HEK293 (cell line): ENCODE measurements at regions not wholly inside any gene's neighbourhood (a gene's known extent, or its start where the extent isn't known, plus 50 kb on each side); places are given as distances from the start of the nearest gene placed in this dataset.

Experiments used
- CTCF ChIA-PET: fragments of 350-600 bp; formaldehyde crosslinking; extraction: SDS; loops from one replicate; lab custom pipeline; 2021; ENCODE audit warnings: antibody characterized with exemption; lab: Yijun Ruan, JAX
- POLR2A ChIA-PET: fragments of 300-600 bp; formaldehyde crosslinking; extraction: SDS; loops from one replicate; lab custom pipeline; 2020; ENCODE audit warnings: antibody characterized with exemption, inconsistent platforms; lab: Yijun Ruan, JAX
- H3K27ac ChIP-seq: fragments of 200-500 bp; sonication (Bioruptor generic); 2 replicates; pipeline ENCODE4 v1.5.1; 2014; ENCODE audit warnings: low read depth, low read length, control low read depth, inconsistent platforms; ENCODE audit errors: extremely low read depth
- H3K36me3 ChIP-seq, 2 experiments: fragments of 200-500 bp in 1 of 2; sonication (Bioruptor generic) in 1 of 2; 1 replicate in 1 of 2; 2 replicates in 1 of 2; pipeline ENCODE4 v1.5.1; 2014 to 2017; ENCODE audit warnings: inconsistent platforms in 2 of 2, low read length in 2 of 2; ENCODE audit not compliant: control insufficient read depth in 2 of 2, insufficient read depth in 1 of 2
- H3K4me1 ChIP-seq: fragments of 200-500 bp; sonication (Bioruptor generic); 2 replicates; pipeline ENCODE4 v1.5.1; 2014; ENCODE audit warnings: mild to moderate bottlenecking, low read length, inconsistent platforms; ENCODE audit not compliant: control insufficient read depth, insufficient read depth
- H3K4me3 ChIP-seq: 2 replicates; pipeline ENCODE4 v1.5.1; 2011; ENCODE audit warnings: low read depth, mild to moderate bottlenecking, control low read depth, low read length, moderate library complexity
- H3K9me3 ChIP-seq: fragments of 200-500 bp; sonication (Bioruptor generic); 2 replicates; pipeline ENCODE4 v1.5.1; 2014; ENCODE audit warnings: low read depth, low read length, inconsistent platforms; ENCODE audit not compliant: control insufficient read depth, insufficient read depth
- AEBP2 ChIP-seq: fragments of 450-650 bp; formaldehyde crosslinking; IDR thresholded peaks from 2 replicates; pipeline ENCODE4 v1.5.1; 2016; ENCODE audit warnings: missing biosample characterization, missing genetic modification characterization, borderline replicate concordance
- BCL6B ChIP-seq: fragments of 450-650 bp; formaldehyde crosslinking; IDR thresholded peaks from 2 replicates; pipeline ENCODE4 v1.5.1; 2017; ENCODE audit warnings: missing biosample characterization, missing genetic modification characterization
- FEZF1 ChIP-seq: fragments of 450-650 bp; formaldehyde crosslinking; IDR thresholded peaks from 2 replicates; pipeline ENCODE4 v1.5.1; 2016; ENCODE audit warnings: missing biosample characterization, missing genetic modification characterization
- GLIS2 ChIP-seq: fragments of 450-650 bp; formaldehyde crosslinking; IDR thresholded peaks from 2 replicates; pipeline ENCODE4 v1.5.1; 2016; ENCODE audit warnings: missing biosample characterization, missing genetic modification characterization
- HOXD13 ChIP-seq: sonication (generic); formaldehyde crosslinking; IDR thresholded peaks from 2 replicates; pipeline ENCODE4 v1.8.0; 2022; ENCODE audit warnings: missing genetic modification reagents, borderline replicate concordance
- KLF1 ChIP-seq: fragments of 450-650 bp; formaldehyde crosslinking; IDR thresholded peaks from 2 replicates; pipeline ENCODE4 v1.5.1; 2016; ENCODE audit warnings: missing biosample characterization, missing genetic modification characterization
- SETDB1 ChIP-seq: IDR thresholded peaks from one replicate; pipeline ENCODE4 v1.6.1; 2017; ENCODE audit warnings: mild to moderate bottlenecking, low read length, moderate library complexity, mixed read lengths; ENCODE audit not compliant: insufficient read length
- SP2 ChIP-seq: fragments of 450-650 bp; formaldehyde crosslinking; IDR thresholded peaks from 2 replicates; pipeline ENCODE4 v1.5.1; 2016; ENCODE audit warnings: missing biosample characterization, missing genetic modification characterization
- ZBTB49 ChIP-seq: fragments of 450-650 bp; formaldehyde crosslinking; IDR thresholded peaks from 2 replicates; pipeline ENCODE4 v1.5.1; 2016; ENCODE audit warnings: missing biosample characterization, missing genetic modification characterization, low read depth
- ZFHX2 ChIP-seq: fragments of 450-650 bp; formaldehyde crosslinking; conservative IDR thresholded peaks from 2 replicates; pipeline ENCODE4 v1.5.1; 2016; ENCODE audit warnings: missing biosample characterization, missing genetic modification characterization
- ZFP37 ChIP-seq: fragments of 450-650 bp; formaldehyde crosslinking; IDR thresholded peaks from 2 replicates; pipeline ENCODE4 v1.5.1; 2016; ENCODE audit warnings: missing biosample characterization, missing genetic modification characterization
- ZNF114 ChIP-seq: fragments of 450-650 bp; formaldehyde crosslinking; IDR thresholded peaks from 2 replicates; pipeline ENCODE4 v1.5.0; 2017; ENCODE audit warnings: missing biosample characterization, missing genetic modification characterization
- ZNF155 ChIP-seq: fragments of 450-650 bp; formaldehyde crosslinking; IDR thresholded peaks from 2 replicates; pipeline ENCODE4 v1.5.1; 2016; ENCODE audit warnings: missing biosample characterization, missing genetic modification characterization
- ZNF19 ChIP-seq: fragments of 450-650 bp; formaldehyde crosslinking; IDR thresholded peaks from 2 replicates; pipeline ENCODE4; 2016; ENCODE audit warnings: missing biosample characterization, missing genetic modification characterization, low read depth
- ZNF26 ChIP-seq: fragments of 450-650 bp; formaldehyde crosslinking; IDR thresholded peaks from 2 replicates; pipeline ENCODE4 v1.5.1; 2016; ENCODE audit warnings: missing biosample characterization, missing genetic modification characterization
- ZNF354C ChIP-seq: fragments of 450-650 bp; formaldehyde crosslinking; IDR thresholded peaks from 2 replicates; pipeline ENCODE4 v1.5.1; 2016; ENCODE audit warnings: missing biosample characterization, missing genetic modification characterization, low read depth, borderline replicate concordance
- ZNF514 ChIP-seq: fragments of 450-650 bp; formaldehyde crosslinking; IDR thresholded peaks from 2 replicates; pipeline ENCODE4 v1.5.1; 2016; ENCODE audit warnings: missing biosample characterization, missing genetic modification characterization
- ZNF518A ChIP-seq: fragments of 450-650 bp; formaldehyde crosslinking; conservative IDR thresholded peaks from 2 replicates; pipeline ENCODE4 v1.5.1; 2016; ENCODE audit warnings: low read depth, missing biosample characterization, missing genetic modification characterization
- ZNF555 ChIP-seq: fragments of 450-650 bp; formaldehyde crosslinking; conservative IDR thresholded peaks from 2 replicates; pipeline ENCODE4 v1.5.1; 2017; ENCODE audit warnings: missing biosample characterization, mild to moderate bottlenecking, missing genetic modification characterization, inconsistent platforms
- ZNF664 ChIP-seq: fragments of 450-650 bp; formaldehyde crosslinking; IDR thresholded peaks from 2 replicates; pipeline ENCODE4 v1.5.1; 2016; ENCODE audit warnings: missing biosample characterization, missing genetic modification characterization
- ZNF692 ChIP-seq: fragments of 450-650 bp; formaldehyde crosslinking; IDR thresholded peaks from 2 replicates; pipeline ENCODE4 v1.5.1; 2016; ENCODE audit warnings: missing biosample characterization, missing genetic modification characterization
- ZNF785 ChIP-seq: fragments of 450-650 bp; formaldehyde crosslinking; IDR thresholded peaks from 2 replicates; pipeline ENCODE4 v1.5.1; 2016; ENCODE audit warnings: missing biosample characterization, missing genetic modification characterization
- ZNF837 ChIP-seq: fragments of 450-650 bp; formaldehyde crosslinking; IDR thresholded peaks from 2 replicates; pipeline ENCODE4 v1.5.1; 2016; ENCODE audit warnings: missing biosample characterization, missing genetic modification characterization

GRCh38 chr18:60722742-60723141 lies 350.2 kb upstream of the MC4R start (continued):
- TF ChIP-seq BCL6B (tag by site-specific recombination), result no peak
- no peak for TF ChIP-seq SETDB1
- TF ChIP-seq ZNF514 (tag by site-specific recombination), result no peak
- no peak for TF ChIP-seq SP2 (tag by site-specific recombination)
- no peak for TF ChIP-seq ZNF114 (tag by site-specific recombination)
- TF ChIP-seq ZNF155 (tag by site-specific recombination), result no peak

GRCh38 chr18:60732143-60732542 lies 359.6 kb upstream of the MC4R start:
- no peak for TF ChIP-seq FEZF1 (tag by site-specific recombination)
- TF ChIP-seq HOXD13, result no peak
- TF ChIP-seq ZFHX2 (tag by site-specific recombination), result no peak
- TF ChIP-seq ZNF785 (tag by site-specific recombination), result no peak
- no peak for TF ChIP-seq AEBP2 (tag by site-specific recombination)
- no peak for TF ChIP-seq ZNF26 (tag by site-specific recombination)
- TF ChIP-seq ZNF518A (tag by site-specific recombination), result no peak
- TF ChIP-seq ZBTB49 (tag by site-specific recombination), result no peak
- no peak for TF ChIP-seq ZFP37 (tag by site-specific recombination)
- TF ChIP-seq ZNF354C (tag by site-specific recombination), result no peak
- TF ChIP-seq ZNF555 (tag by site-specific recombination), result no peak
- no peak for TF ChIP-seq ZNF664
- TF ChIP-seq GLIS2, result no peak
- no peak for TF ChIP-seq ZNF837 (tag by site-specific recombination)
- no peak for TF ChIP-seq KLF1 (tag by site-specific recombination)
- no peak for TF ChIP-seq ZNF19 (tag by site-specific recombination)
- TF ChIP-seq ZNF692 (tag by site-specific recombination), result no peak
- CTCF ChIA-PET, result no interaction called here
- H3K27ac ChIP-seq, result no peak overlapping the region
- POLR2A ChIA-PET, result no interaction called here
- H3K4me3 ChIP-seq, result no peak overlapping the region
- no peaks in the 10 kb centered on the region for H3K36me3 ChIP-seq
- H3K4me1 ChIP-seq, result no peaks in the 10 kb centered on the region
- H3K9me3 ChIP-seq, result no peaks in the 10 kb centered on the region
